Astrocyte (in vitro differentiated cells and primary cell): ENCODE measurements at regions not wholly inside any gene's neighbourhood (a gene's known extent, or its start where the extent isn't known, plus 50 kb on each side); places are given as distances from the start of the nearest gene placed in this dataset.

Source experiments
- DNase-seq: peaks from one replicate; pipeline ENCODE4 v3.0.0-alpha.2; 2010; ENCODE audit warnings: low read depth
- FAIRE-seq: peaks from 2 replicates; lab custom pipeline; 2011; peaks lifted over from hg19 to GRCh38; lab: Jason Lieb, UNC
- H2AFZ ChIP-seq: 2 replicates; pipeline ENCODE4 v1.6.0; 2012; ENCODE audit warnings: low read depth, low read length, inconsistent platforms
- H3K27ac ChIP-seq: 2 replicates; pipeline ENCODE4 v1.5.1; 2011; ENCODE audit warnings: low read depth, low read length, inconsistent platforms
- H3K27me3 ChIP-seq: 2 replicates; pipeline ENCODE4 v1.6.0; 2011; ENCODE audit warnings: low read length, inconsistent platforms; ENCODE audit not compliant: insufficient read depth
- H3K36me3 ChIP-seq: 2 replicates; pipeline ENCODE4 v1.5.1; 2011; ENCODE audit warnings: low read length, inconsistent platforms; ENCODE audit not compliant: insufficient read depth
- H3K4me1 ChIP-seq: 2 replicates; pipeline ENCODE4 v1.5.1; 2011; ENCODE audit warnings: low read length, inconsistent platforms; ENCODE audit not compliant: insufficient read depth
- H3K4me2 ChIP-seq: 2 replicates; pipeline ENCODE4 v1.6.0; 2012; ENCODE audit warnings: low read length, inconsistent platforms
- H3K4me3 ChIP-seq: 2 replicates; pipeline ENCODE4 v1.5.1; 2011; ENCODE audit warnings: low read depth, mild to moderate bottlenecking, low read length, inconsistent platforms; ENCODE audit not compliant: insufficient read depth
- H3K79me2 ChIP-seq: 2 replicates; pipeline ENCODE4 v1.6.0; 2012; ENCODE audit warnings: mild to moderate bottlenecking, low read length, inconsistent platforms; ENCODE audit not compliant: insufficient read depth
- H3K9ac ChIP-seq: 2 replicates; pipeline ENCODE4 v1.6.0; 2012; ENCODE audit warnings: mild to moderate bottlenecking, low read length, inconsistent platforms
- H3K9me3 ChIP-seq: 2 replicates; pipeline ENCODE4 v1.5.1; 2012; ENCODE audit warnings: low read depth, mild to moderate bottlenecking, low read length, inconsistent platforms; ENCODE audit not compliant: insufficient read depth
- H4K20me1 ChIP-seq: 2 replicates; pipeline ENCODE4 v1.6.0; 2012; ENCODE audit warnings: low read length, inconsistent platforms; ENCODE audit not compliant: insufficient read depth
- H3K27ac Mint-ChIP-seq: one replicate; pipeline ENCODE4 v1.8.0; 2021; ENCODE audit warnings: mild to moderate bottlenecking, mixed read lengths; ENCODE audit not compliant: unreplicated experiment
- H3K27me3 Mint-ChIP-seq: one replicate; pipeline ENCODE4 v1.8.0; 2021; ENCODE audit warnings: low read depth, mixed read lengths; ENCODE audit not compliant: unreplicated experiment
- H3K36me3 Mint-ChIP-seq: one replicate; pipeline ENCODE4 v1.8.0; 2021; ENCODE audit warnings: low read depth, mixed read lengths; ENCODE audit not compliant: unreplicated experiment
- H3K4me1 Mint-ChIP-seq: one replicate; pipeline ENCODE4 v1.8.0; 2021; ENCODE audit warnings: low read depth, mixed read lengths; ENCODE audit not compliant: unreplicated experiment
- H3K4me3 Mint-ChIP-seq: one replicate; pipeline ENCODE4 v1.8.0; 2021; ENCODE audit warnings: mild to moderate bottlenecking, moderate library complexity, mixed read lengths; ENCODE audit not compliant: unreplicated experiment
- H3K9me3 Mint-ChIP-seq: one replicate; pipeline ENCODE4 v1.8.0; 2021; ENCODE audit warnings: mild to moderate bottlenecking, mixed read lengths; ENCODE audit not compliant: unreplicated experiment
- EZH2 ChIP-seq: IDR thresholded peaks from 2 replicates; pipeline ENCODE4 v1.6.1; 2012; ENCODE audit warnings: mild to moderate bottlenecking, low read length, inconsistent platforms; ENCODE audit not compliant: insufficient read depth
- TF ChIP-seq, protein P1 (sequence below): IDR thresholded peaks from 2 replicates; pipeline ENCODE4 v1.5.1; 2011; ENCODE audit warnings: low read depth, mild to moderate bottlenecking, inconsistent platforms, low read length, moderate library complexity; ENCODE audit not compliant: insufficient read depth

- Histone ChIP-seq H3K4me3 (no peak overlapping the region), H3K9me3 (peaks cover 3% of the 10 kb centered on the region), H3K9ac (no peak overlapping the region), H3K27ac (no peak overlapping the region), H3K4me1 (no peaks in the 10 kb centered on the region), H2AFZ (no peak overlapping the region), H3K79me2 (no peaks in the 10 kb centered on the region), H3K4me2 (no peak overlapping the region), H3K36me3 (no peaks in the 10 kb centered on the region), H4K20me1 (no peaks in the 10 kb centered on the region), H3K27me3 (peaks cover 13% of the 10 kb centered on the region)
- FAIRE-seq (no peak), DNase-seq (no peak)
- Mint-ChIP-seq H3K27me3 (peaks cover 49% of the 10 kb centered on the region), H3K36me3 (no peaks in the 10 kb centered on the region), H3K4me1 (peaks cover 4% of the 10 kb centered on the region), H3K4me3 (no peak overlapping the region), H3K9me3 (peaks cover 3% of the 10 kb centered on the region), H3K27ac (no peak overlapping the region)
- TF ChIP-seq, protein P1, sequence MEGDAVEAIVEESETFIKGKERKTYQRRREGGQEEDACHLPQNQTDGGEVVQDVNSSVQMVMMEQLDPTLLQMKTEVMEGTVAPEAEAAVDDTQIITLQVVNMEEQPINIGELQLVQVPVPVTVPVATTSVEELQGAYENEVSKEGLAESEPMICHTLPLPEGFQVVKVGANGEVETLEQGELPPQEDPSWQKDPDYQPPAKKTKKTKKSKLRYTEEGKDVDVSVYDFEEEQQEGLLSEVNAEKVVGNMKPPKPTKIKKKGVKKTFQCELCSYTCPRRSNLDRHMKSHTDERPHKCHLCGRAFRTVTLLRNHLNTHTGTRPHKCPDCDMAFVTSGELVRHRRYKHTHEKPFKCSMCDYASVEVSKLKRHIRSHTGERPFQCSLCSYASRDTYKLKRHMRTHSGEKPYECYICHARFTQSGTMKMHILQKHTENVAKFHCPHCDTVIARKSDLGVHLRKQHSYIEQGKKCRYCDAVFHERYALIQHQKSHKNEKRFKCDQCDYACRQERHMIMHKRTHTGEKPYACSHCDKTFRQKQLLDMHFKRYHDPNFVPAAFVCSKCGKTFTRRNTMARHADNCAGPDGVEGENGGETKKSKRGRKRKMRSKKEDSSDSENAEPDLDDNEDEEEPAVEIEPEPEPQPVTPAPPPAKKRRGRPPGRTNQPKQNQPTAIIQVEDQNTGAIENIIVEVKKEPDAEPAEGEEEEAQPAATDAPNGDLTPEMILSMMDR = no peak
- no peak for TF ChIP-seq EZH2
These were observed 187.8 kb downstream of the TLE3 start for GRCh38 chr15:69909719-69910444.

GRCh38 chr15:69910514-69910913, 187.2 kb downstream of the TLE3 start:
- no peak overlapping the region for H3K27ac ChIP-seq
- Mint-ChIP-seq H3K4me1 (peaks cover 4% of the 10 kb centered on the region), H3K36me3 (no peaks in the 10 kb centered on the region)

More at GRCh38 chr15:69910514-69910913, 187.2 kb downstream of the TLE3 start:
- peaks cover 13% of the 10 kb centered on the region for H3K27me3 ChIP-seq
- peaks cover 3% of the 10 kb centered on the region for H3K9me3 ChIP-seq
- H3K36me3 ChIP-seq = no peaks in the 10 kb centered on the region
- H2AFZ ChIP-seq = no peak overlapping the region
- no peak overlapping the region for H3K4me3 Mint-ChIP-seq
- H3K79me2 ChIP-seq = no peaks in the 10 kb centered on the region
- TF ChIP-seq, protein P1 = no peak
- TF ChIP-seq EZH2 = no peak
- no peak overlapping the region for H3K4me3 ChIP-seq
- no peaks in the 10 kb centered on the region for H3K4me1 ChIP-seq
- H3K9me3 Mint-ChIP-seq = peaks cover 3% of the 10 kb centered on the region
- no peak overlapping the region for H3K4me2 ChIP-seq
- no peak overlapping the region for H3K27ac Mint-ChIP-seq
- H3K27me3 Mint-ChIP-seq = peaks cover 49% of the 10 kb centered on the region
- H4K20me1 ChIP-seq = no peaks in the 10 kb centered on the region
- no peak for DNase-seq
- no peak overlapping the region for H3K9ac ChIP-seq
- FAIRE-seq = no peak
